Fibroblast of villous mesenchyme (primary cell): ENCODE measurements at regions not wholly inside any gene's neighbourhood (a gene's known extent, or its start where the extent isn't known, plus 50 kb on each side); places are given as distances from the start of the nearest gene placed in this dataset.

ENCODE experiments used
- DNase-seq: peaks from one replicate; pipeline ENCODE4 v3.0.0-alpha.2; 2010; ENCODE audit warnings: low read depth
- H3K4me3 ChIP-seq: 2 replicates; pipeline ENCODE4 v1.5.1; 2011; ENCODE audit warnings: low read depth, mild to moderate bottlenecking, low read length
- CTCF ChIP-seq: IDR thresholded peaks from 2 replicates; pipeline ENCODE4 v1.5.1; 2012; ENCODE audit warnings: low read depth, mild to moderate bottlenecking, low read length; ENCODE audit not compliant: insufficient read depth

- TF ChIP-seq CTCF, result no peak
- DNase-seq, result no peak
- no peak overlapping the region for H3K4me3 ChIP-seq
Observed at GRCh38 chr5:74476819-74477453, 163.6 kb downstream of the ENC1 start.

DNA sequence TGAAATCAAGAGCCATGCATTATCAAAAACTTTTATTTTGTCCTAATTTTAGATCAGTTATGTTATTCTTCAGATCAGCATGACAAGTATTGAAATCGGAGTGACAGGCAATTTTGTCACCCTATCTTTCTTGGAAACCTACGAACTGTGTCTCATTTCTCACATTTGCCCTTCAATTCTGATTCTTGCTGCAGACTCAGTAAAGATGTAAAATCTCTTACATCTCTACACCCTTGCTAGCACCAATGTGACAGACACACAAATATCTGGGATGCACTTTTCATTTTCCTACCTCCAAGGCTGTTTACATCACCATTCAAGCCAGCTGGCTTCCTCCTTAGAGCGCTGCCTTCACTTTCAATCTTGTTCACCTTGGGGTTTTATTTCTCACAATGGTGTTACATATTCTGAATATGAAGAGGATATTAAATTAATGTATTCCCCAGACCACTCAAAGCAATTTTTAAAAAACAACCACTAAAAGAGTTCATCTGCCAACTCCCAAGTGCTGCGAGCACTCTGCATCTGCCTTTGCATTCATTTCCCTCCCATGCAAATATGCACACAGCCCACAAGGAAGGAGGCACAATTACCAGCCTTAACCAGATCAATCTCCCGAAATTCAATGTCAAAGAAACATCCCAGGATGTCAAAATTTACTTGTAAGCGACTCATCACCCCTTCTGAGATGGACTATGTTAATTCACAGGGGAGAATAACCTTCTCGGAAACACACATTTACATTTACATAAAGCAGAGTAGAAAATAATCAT lies 164.3 kb downstream of the ENC1 start:
- no peak for DNase-seq
- H3K4me3 ChIP-seq, result no peak overlapping the region
- no peak for TF ChIP-seq CTCF

DNA sequence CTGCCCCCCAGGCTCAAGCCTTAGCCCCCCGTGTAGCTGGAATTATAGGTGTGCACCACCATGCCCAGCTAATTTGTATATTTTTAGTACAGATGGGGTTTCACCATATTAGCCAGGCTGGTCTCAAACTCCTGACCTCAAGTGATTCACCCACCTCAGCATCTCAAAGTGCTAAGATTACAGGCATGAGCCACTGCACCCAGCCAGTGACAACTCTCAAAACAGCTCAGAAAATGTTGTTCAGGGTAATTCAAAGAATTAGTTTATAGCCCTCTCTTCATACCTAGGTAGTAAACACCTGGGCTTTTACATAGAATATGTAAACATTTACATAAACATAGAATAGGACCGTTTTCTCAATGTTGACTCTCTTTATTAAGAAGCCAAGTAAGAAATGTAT lies 168.7 kb downstream of the ENC1 start:
- DNase-seq, result no peak
- no peak for TF ChIP-seq CTCF

DNA sequence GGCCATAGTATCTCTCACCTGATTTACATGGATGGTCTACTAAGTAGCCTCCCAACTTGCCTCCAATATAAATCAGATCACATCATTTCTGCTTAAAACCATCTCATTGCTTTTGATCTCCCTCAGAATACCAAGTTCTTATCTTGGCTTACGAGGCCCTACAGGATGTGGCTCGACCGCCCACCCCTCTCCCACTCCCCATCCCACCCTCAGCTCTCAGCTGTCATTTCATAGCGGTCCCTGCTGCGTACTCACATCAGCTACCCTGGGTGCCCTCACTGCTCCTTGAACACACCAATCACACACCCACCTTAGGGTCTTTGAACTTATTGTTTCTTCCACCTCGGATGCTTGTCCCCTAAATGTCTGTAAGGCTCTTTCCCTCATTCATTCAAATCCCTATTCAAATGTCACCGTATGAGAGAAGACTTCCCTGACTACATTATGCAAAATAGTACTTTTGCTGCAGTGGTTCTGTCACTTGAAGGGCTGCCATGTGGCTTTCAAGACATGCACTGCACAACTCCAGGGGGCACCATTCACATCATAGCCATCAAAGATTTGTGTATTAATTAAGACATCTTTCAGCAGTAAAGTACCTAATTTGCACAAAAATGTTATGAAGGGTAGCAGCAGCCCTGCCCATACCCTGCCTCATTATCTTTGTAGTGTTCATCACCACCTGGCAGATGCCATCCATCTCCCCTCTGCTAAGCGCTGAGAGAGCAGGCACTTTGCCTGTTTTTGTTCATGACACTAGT lies 171.1 kb downstream of the ENC1 start:
- TF ChIP-seq CTCF, result no peak
- H3K4me3 ChIP-seq, result no peak overlapping the region
- no peak for DNase-seq

More for the DNA sequence above, 168.7 kb downstream of the ENC1 start:
- no peak overlapping the region for H3K4me3 ChIP-seq

GRCh38 chr5:74468421-74468820 lies 172.1 kb downstream of the ENC1 start:
- TF ChIP-seq CTCF, result no peak
- no peak for DNase-seq

DNA sequence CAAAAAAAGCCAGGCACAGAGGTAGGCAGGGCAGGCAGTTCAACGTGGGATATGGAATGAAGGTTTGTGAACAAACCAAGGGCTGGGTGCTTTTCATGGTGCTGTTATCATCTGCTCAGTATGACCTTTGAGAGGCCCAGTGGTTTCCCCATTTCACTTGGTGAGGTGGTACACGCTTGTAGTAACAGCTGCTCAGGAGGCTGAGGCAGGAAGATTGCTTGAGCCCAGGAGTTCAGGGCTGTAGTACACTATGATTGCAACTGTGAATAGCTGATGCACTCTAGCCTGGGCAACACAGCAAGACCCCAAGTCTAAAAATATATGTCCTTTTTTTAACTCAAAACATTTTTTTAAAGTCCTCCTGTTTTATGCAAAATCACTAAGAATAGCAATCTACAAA lies 174.8 kb downstream of the ENC1 start:
- TF ChIP-seq CTCF, result no peak
- DNase-seq, result no peak
- no peak overlapping the region for H3K4me3 ChIP-seq

More at GRCh38 chr5:74468421-74468820, 172.1 kb downstream of the ENC1 start:
- no peak overlapping the region for H3K4me3 ChIP-seq
